GM19351 (cell line): ENCODE measurements at regions not wholly inside any gene's neighbourhood (a gene's known extent, or its start where the extent isn't known, plus 50 kb on each side); places are given as distances from the start of the nearest gene placed in this dataset.

ENCODE experiments used
- ATAC-seq: cut with Tn5 transposase; IDR thresholded peaks from one replicate; pipeline ENCODE4 v1.9.1; 2021; ENCODE audit warnings: mild to moderate bottlenecking, moderate library complexity; ENCODE audit not compliant: unreplicated experiment

DNA sequence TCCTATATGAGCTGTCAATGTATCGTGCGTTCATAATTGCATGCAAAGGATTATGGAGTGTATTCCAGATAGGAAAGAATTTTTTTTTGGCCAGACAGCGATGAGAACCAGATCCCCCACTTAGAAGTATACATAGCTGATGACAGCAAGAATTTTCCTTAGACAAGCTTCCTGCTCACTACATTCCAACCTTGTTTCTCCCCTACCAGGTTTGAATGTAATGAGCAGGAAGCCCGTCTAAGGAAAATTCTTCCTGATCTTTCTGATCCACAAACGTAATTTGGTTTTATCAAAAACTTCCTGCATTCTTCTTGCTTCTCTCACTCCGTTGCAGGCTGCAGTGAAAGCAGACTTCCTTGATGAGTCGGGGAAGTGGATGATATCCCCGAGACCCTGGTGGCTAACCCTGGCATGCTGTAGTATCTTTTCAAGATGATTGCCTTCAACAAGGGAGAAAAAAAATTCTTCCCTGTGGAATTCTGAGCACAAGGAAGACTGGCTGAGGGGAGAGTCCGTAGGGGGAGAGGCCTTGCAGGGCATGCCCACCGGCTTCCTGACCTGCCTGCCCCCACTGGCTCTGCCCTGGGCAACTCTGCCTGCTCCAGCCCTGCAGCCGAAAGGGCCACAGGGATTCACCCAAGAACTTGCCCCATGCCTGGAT, 243.1 kb downstream of the TLE3 start:
- ATAC-seq: no peak

DNA sequence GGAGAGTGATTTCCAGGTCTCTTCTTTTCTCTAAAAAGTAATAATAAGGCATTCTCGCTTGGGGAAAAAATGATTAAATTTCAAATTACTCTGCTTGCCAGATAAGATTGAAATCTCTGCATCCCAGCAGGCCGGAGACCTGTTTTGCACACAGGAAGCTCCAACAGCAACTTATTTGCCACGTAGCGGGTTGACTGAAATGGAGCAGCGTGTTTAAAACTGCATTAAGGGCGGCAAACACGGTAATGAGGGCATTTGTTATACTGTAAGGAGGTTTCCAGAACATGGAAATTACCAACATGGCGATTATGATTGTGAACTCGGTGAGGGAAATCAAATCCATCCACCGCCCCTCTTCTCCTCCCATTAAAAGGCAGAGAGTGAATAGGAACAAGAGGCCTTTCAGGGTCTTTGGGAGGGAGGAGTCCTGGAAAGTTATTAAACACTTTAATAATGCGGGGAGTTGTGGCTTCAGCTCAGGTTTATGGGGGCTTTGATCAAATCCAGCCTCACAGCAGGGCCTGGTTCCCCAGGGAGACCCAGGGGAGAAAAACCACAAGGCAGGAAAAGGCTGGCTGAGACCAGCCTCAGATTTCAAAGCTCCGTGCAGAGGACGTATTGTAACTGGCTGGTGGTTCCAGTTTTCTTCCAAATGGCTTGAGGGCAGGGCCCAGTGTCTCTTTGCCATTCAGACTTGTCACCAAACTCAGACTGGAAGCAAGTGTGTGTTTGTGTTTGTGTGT, 242.3 kb downstream of the TLE3 start:
- no peak for ATAC-seq

DNA sequence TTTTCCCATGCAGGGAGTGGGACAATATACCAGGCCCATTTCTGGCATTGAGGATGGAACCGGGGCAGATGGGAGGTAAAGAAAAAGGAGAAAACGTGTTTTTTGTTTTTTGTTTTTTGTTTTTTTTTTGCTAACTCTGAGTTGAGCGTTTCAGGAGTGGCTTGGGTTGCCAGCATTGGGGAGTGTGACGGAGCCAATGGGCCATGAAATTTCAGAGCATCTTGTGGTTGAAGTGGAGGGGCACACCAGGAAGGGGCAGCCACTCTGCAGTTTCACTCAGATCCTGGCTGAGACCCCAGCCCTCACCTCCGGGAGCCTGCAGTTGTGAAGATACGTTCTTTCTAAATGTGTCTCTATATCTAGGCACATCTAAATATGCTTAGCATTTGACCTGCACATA, 240.5 kb downstream of the TLE3 start:
- ATAC-seq: no peak

- ATAC-seq: no peak
Measured at GRCh38 chr15:69857686-69858391, 239.9 kb downstream of the TLE3 start.

DNA sequence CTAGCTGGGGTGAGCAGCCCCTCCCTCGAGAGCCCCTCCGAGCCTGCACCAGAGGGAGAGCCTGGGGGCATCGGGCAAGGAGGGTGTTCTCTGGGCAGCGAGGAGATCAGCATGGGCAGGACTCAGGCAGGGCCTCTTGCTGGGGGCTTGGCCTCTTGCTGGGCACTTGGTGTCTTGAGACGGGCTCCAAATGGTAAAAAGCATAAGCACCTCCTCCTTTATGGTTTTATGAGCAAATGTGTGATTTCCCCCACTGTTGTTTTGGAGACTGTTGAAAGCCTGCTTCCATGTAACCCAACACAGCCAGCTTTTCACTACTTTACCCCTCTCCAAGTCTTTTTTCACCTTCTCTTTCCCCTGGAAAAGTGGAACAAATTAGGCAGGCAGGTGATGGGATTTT, 239.3 kb downstream of the TLE3 start:
- no peak for ATAC-seq

DNA sequence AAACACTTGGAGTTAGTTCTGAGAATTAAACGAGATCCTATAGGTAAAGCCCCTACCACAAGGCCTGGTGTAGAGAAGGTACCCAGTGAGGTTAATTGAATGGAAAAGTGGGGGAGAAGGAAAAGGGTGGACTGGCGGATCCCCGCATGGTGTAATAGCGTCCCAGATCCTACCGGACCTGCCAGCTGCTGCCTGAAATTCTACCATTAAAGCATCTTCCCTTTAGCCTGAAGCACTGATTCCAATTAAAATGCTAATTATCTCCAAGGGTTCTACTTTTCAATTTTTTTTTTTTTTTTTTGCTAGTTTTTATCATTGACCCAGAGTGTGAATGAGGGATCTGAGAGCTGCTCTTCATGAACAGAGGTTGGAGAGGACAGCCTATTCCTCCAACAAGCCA, 237.9 kb downstream of the TLE3 start:
- ATAC-seq: no peak

DNA sequence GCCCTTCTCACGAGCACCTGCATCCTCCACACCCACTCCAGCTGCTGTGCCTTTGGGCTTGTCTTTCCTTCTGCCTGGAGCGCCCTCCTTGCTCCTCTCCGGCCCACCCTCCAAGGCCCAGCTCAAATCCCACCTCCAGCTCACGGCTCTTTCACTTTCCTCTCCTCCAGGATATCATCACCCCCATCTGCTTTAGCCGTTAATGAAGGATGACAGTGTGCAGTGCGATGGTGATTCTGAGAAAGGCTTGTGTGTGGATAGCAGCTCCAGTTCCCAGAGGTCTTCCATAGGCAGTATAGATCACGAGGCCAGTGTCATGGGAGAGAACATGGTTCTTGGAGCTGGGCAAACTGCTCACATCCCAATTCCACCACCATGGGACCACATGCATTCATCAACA, 237.4 kb downstream of the TLE3 start:
- ATAC-seq: no peak

DNA sequence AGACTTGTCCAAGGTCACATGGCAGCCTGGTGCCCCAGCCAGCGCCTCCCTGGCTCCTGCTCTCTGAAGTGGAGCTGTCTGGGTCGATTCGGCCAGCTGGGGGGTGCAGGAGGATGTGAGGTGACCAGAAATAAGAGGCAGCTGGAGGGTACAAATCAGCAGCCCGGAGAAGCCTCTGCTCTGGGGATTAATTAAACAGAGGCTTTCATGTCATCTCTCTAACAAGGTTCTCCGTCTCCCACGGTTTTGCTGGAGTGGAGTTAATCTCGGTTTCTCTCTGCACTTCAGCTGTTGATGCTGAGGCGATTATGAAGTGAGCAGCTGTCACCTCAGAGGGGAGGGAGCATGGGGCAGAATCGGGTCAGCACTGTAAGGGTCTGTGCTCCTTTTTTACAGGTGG, 236.8 kb downstream of the TLE3 start:
- no peak for ATAC-seq

- ATAC-seq: no peak
Measured at GRCh38 chr15:69861331-69862171, 236.2 kb downstream of the TLE3 start.

DNA sequence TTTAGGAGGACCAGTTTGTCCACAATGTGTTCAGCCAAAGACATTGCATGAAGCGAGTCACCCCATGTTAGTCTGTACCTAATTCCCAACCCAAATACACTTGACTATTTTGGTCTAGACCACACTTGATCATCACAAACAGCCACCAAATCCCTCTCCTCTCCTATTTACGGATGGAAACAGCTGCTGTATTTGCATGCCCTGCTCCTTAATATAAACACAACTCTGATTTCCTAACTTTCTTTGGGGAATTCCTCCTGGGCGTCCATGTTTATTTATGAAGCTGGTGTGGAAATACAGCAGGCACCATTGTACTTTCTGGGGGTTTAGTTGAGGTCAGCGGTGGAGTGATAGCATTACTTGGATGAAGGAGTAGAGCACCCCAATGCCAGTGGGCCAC, 235.2 kb downstream of the TLE3 start:
- no peak for ATAC-seq

DNA sequence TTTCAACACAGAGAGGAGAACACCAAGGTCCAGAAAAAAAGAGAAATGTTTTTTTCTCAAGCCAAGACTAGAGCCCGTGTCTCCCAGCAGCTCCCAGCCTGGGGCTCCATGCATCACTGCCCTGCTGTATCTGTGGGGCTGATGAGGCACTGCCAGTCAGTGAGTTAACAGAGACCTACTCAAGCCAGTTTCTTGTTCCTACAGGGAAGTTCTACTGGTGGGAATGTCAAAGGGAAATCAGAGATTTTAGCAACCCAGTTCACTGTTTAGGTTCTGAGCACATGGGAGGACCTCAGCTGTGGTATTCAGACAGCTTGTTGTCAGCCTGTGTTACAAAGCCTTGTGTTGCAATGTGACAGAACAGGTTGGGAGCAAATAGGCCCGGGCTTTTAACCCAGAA, 234.3 kb downstream of the TLE3 start:
- no peak for ATAC-seq

- no peak for ATAC-seq
Measured at GRCh38 chr15:69865369-69865768, 232.3 kb downstream of the TLE3 start.

DNA sequence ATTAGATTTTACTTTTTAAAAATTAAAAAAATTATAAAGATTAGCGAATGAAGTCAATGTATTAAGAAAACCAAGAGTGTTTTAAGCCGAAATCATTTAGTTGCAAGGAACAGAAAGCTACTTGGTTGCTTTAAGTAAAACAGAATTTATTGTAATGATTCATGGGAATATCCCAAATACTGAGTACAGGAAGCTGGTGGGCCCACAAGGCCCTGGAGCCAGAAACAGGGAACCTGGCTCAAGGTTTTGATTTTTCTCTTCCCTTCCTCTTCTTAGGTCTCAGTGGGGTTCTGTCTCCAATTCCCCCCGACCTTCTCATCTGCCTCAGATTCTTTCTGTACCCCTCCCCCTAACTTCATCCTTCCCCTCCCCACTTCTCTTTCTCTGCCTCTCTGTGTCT, 229.0 kb downstream of the TLE3 start:
- no peak for ATAC-seq

GRCh38 chr15:69869291-69869690, 228.4 kb downstream of the TLE3 start:
- no peak for ATAC-seq

GRCh38 chr15:69869881-69870505, 227.7 kb downstream of the TLE3 start:
- no peak for ATAC-seq

DNA sequence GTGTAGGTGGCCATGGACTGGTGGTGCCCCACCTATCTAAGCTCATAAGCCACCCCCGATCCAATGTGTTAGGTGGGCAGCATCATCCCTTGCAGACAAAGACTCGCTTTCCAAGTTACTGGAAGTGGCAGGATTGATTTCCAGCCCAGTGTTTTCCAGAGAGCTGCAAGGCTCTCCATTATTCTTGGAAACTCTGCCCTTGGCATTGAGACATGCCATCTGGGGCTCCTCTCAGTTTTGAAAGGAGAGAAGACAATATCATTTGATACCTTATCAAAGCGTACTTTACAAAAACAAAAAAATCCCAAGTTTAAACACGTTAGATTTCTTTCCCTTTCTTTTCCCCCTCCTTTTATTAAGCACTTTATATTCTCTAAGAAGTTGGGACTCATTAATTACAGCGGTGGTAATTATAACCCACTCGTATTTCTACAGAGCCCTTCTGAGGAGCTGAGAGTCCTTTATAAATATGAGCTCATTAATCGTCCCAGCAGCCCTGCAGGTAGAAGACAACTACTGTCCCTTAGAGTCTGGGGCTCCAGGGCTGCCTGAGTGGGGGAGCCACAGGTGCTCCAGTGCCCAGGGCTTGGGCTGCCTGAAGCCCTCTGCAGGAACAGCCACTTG, 226.1 kb downstream of the TLE3 start:
- no peak for ATAC-seq

DNA sequence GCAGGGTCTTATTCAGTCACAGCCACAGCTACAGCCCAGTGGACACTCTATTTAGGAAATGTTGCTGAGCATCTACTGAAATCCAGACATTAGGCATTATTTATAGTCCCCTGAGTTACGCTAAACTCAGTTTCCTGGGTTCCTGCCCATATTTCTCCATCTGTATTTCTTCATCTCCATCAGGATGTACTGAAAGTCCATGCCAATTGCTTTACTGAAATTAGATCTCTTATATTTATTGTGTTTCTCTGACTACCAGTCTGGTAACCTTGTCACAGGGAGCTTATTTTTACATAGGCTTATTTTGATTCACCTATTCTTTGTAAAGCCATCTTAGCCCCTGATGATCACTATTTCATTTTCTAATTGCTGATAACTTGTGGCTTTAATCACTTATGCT, 223.9 kb downstream of the TLE3 start:
- no peak for ATAC-seq

- ATAC-seq: no peak
Measured at GRCh38 chr15:69874321-69874720, 223.4 kb downstream of the TLE3 start.

- ATAC-seq: no peak
Measured at GRCh38 chr15:69876064-69876940, 221.4 kb downstream of the TLE3 start.
